Smooth muscle cell (in vitro differentiated cells): ENCODE measurements at regions not wholly inside any gene's neighbourhood (a gene's known extent, or its start where the extent isn't known, plus 50 kb on each side); places are given as distances from the start of the nearest gene placed in this dataset.

Experiments
- DNase-seq: peaks from one replicate; lab custom pipeline; 2025; ENCODE audit not compliant: unreplicated experiment; lab: John Stamatoyannopoulos, UW
- H2AFZ ChIP-seq: fragments of 200-600 bp; sonication (generic); 2 replicates; pipeline ENCODE4 v1.6.0; 2016; ENCODE audit warnings: antibody characterized with exemption, low read depth, mild to moderate bottlenecking
- H3F3A ChIP-seq: fragments of 200-600 bp; sonication (generic); 2 replicates; pipeline ENCODE4 v1.6.0; 2017; ENCODE audit warnings: antibody characterized with exemption, low read depth
- H3K27ac ChIP-seq: fragments of 200-600 bp; sonication (generic); 2 replicates; pipeline ENCODE4 v1.5.1; 2016; ENCODE audit warnings: low read depth, mild to moderate bottlenecking
- H3K27me3 ChIP-seq: fragments of 200-600 bp; sonication (generic); 2 replicates; pipeline ENCODE4 v1.6.1; 2016; ENCODE audit warnings: low read depth, mild to moderate bottlenecking
- H3K36me3 ChIP-seq: fragments of 200-600 bp; sonication (generic); 2 replicates; pipeline ENCODE4 v1.5.1; 2016; ENCODE audit warnings: low read depth
- H3K4me1 ChIP-seq: fragments of 200-600 bp; sonication (generic); 2 replicates; pipeline ENCODE4 v1.5.1; 2016; ENCODE audit warnings: low read depth
- H3K4me2 ChIP-seq: fragments of 200-600 bp; sonication (generic); 2 replicates; pipeline ENCODE4 v1.6.0; 2016; ENCODE audit warnings: mild to moderate bottlenecking
- H3K4me3 ChIP-seq: fragments of 200-600 bp; sonication (generic); 2 replicates; pipeline ENCODE4 v1.5.1; 2016; ENCODE audit warnings: mild to moderate bottlenecking
- H3K79me2 ChIP-seq: fragments of 200-600 bp; sonication (generic); 2 replicates; pipeline ENCODE4 v1.6.0; 2016; ENCODE audit warnings: low read depth, mild to moderate bottlenecking
- H3K9ac ChIP-seq: fragments of 200-600 bp; sonication (generic); 2 replicates; pipeline ENCODE4 v1.6.0; 2016; ENCODE audit warnings: low read depth
- H3K9me3 ChIP-seq: fragments of 200-600 bp; sonication (generic); replicated peaks from 2 replicates; pipeline ENCODE4 v1.5.1; 2016; ENCODE audit warnings: low read depth
- H4K20me1 ChIP-seq: fragments of 200-600 bp; sonication (generic); 2 replicates; pipeline ENCODE4 v1.6.0; 2016; ENCODE audit warnings: low read depth
- WGBS: methylation state at CpG from one replicate; pipeline ENCODE4 v1.1.7; 2016; ENCODE audit warnings: low lambda C conversion rate; 5-methylcytosine and 5-hydroxymethylcytosine counted together
- TF ChIP-seq, protein P1 (sequence below): fragments of 200-600 bp; sonication (generic); IDR thresholded peaks from 2 replicates; pipeline ENCODE4 v1.5.1; 2017; ENCODE audit warnings: borderline replicate concordance, mild to moderate bottlenecking, antibody characterized with exemption; ENCODE audit not compliant: insufficient read depth, poor library complexity, severe bottlenecking

DNA sequence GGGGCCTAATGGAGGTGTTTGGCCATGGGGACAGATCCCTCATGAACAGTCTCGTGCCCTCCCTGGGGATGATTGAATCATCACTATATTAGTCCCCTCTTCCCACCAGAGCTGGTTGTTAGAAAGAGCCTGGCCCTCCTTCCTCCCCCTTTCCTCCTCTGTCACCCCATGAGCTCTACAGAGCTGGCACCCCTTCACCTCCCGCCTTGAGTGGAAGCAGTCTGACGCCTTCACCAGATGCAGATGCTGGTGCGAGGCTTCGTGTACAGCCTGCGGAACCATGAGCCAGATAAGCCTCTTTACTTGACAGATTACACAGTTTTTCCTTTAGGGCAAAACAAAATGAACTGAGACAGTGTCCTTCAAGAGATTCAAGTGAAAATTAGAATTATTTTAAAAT lies 74.4 kb upstream of the RIPOR2 start:
- Histone ChIP-seq H3K27me3 (no peaks in the 10 kb centered on the region), H3K4me3 (no peak overlapping the region), H3F3A (peaks cover 7% of the 10 kb centered on the region), H3K36me3 (no peaks in the 10 kb centered on the region), H3K79me2 (no peaks in the 10 kb centered on the region), H2AFZ (no peak overlapping the region), H3K4me1 (peaks cover 9% of the 10 kb centered on the region), H3K4me2 (peak overlapping the region; percentile 1), H3K9me3 (no peaks in the 10 kb centered on the region), H3K9ac (no peak overlapping the region), H4K20me1 (no peaks in the 10 kb centered on the region), H3K27ac (peak overlapping the region; percentile 71)
- no peak for DNase-seq
- 29% methylated on average over 6 of the region's 6 CpGs for WGBS
- TF ChIP-seq, protein P1, sequence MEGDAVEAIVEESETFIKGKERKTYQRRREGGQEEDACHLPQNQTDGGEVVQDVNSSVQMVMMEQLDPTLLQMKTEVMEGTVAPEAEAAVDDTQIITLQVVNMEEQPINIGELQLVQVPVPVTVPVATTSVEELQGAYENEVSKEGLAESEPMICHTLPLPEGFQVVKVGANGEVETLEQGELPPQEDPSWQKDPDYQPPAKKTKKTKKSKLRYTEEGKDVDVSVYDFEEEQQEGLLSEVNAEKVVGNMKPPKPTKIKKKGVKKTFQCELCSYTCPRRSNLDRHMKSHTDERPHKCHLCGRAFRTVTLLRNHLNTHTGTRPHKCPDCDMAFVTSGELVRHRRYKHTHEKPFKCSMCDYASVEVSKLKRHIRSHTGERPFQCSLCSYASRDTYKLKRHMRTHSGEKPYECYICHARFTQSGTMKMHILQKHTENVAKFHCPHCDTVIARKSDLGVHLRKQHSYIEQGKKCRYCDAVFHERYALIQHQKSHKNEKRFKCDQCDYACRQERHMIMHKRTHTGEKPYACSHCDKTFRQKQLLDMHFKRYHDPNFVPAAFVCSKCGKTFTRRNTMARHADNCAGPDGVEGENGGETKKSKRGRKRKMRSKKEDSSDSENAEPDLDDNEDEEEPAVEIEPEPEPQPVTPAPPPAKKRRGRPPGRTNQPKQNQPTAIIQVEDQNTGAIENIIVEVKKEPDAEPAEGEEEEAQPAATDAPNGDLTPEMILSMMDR = no peak

DNA sequence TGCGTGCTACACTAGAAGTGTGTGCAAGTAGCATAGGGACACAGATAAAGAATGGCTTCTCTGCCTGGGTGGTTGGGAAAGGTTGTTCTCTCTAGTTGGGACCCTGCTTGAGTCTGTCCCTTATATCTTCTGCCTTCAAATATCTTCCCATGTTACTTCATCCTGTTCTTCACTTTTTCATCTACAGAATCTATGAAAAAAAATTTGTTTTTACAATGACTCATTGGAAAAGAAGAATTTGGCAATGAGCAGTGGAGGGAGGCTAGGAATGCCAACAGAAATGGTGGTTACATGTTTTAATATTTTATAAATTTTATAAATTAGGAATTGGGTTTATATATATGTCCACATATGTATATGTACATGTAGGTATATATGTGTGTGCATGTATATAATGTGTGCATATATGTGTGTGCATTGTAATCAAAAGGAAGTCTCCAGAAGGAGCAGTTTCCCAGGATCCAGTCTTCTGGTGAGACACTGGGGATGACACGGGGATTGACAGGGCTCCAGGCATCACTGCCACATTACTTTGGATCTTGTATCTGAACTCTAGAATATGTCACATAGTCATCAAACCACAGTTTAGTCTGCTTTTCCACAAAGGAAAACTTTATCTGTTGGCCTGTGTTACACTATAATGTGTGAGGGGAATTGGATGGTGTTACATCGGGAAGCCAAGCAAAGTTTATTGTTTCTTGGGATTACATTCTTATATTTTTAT lies 75.3 kb upstream of the RIPOR2 start:
- 46% methylated on average over 3 of the region's 3 CpGs for WGBS
- Histone ChIP-seq H3K4me2 (peak overlapping the region; percentile 71), H4K20me1 (no peaks in the 10 kb centered on the region), H3K4me3 (no peak overlapping the region), H3K36me3 (no peaks in the 10 kb centered on the region), H3K27me3 (no peaks in the 10 kb centered on the region), H3K27ac (peak overlapping the region; percentile 71), H2AFZ (no peak overlapping the region), H3F3A (peaks cover 7% of the 10 kb centered on the region), H3K9ac (no peak overlapping the region), H3K79me2 (no peaks in the 10 kb centered on the region), H3K9me3 (no peaks in the 10 kb centered on the region), H3K4me1 (peaks cover 9% of the 10 kb centered on the region)
- TF ChIP-seq, protein P1 = no peak
- DNase-seq = no peak

DNA sequence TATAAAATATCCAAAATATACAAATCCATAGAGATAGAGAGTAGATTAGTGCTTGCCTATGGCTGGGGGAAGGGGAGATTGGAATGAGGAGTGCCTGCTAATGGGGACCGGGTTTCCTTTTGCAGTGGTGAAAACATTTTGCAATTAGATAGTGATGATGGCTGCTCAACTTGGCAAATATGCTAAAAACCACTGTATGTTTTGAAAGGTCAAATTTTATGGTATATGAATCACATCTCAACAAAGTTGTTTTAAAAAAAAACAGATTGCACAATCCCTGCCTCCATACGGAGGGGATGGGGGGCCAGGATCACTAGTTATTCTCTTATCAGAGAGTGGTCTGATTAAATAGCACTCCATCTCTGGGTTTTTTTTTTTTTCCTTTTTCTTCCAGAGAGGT lies 76.9 kb upstream of the RIPOR2 start:
- Histone ChIP-seq H3K4me1 (peaks cover 9% of the 10 kb centered on the region), H3K27ac (peak overlapping the region; percentile 71)
- no peak for DNase-seq

More for the DNA sequence above, 76.9 kb upstream of the RIPOR2 start:
- H3K4me3 ChIP-seq = no peak overlapping the region
- no peak overlapping the region for H2AFZ ChIP-seq
- no peaks in the 10 kb centered on the region for H3K79me2 ChIP-seq
- no peaks in the 10 kb centered on the region for H4K20me1 ChIP-seq
- H3K9me3 ChIP-seq = no peaks in the 10 kb centered on the region
- no peaks in the 10 kb centered on the region for H3K36me3 ChIP-seq
- peaks cover 10% of the 10 kb centered on the region for H3F3A ChIP-seq
- no peak overlapping the region for H3K9ac ChIP-seq
- WGBS = 6% methylated on average over 2 of the region's 2 CpGs
- TF ChIP-seq, protein P1 = no peak
- peak overlapping the region; percentile 71 for H3K4me2 ChIP-seq
- H3K27me3 ChIP-seq = no peaks in the 10 kb centered on the region
